GM19467 (cell line): ENCODE measurements at regions not wholly inside any gene's neighbourhood (a gene's known extent, or its start where the extent isn't known, plus 50 kb on each side); places are given as distances from the start of the nearest gene placed in this dataset.
"Not testable (repeated sequence)": the region's sequence is repeated elsewhere in the genome, so short reads cannot be mapped to it uniquely, and the experiment has no call there.

Experiments
- ATAC-seq: cut with Tn5 transposase; IDR thresholded peaks from one replicate; pipeline ENCODE4 v1.9.1; 2021; ENCODE audit warnings: mild to moderate bottlenecking, moderate library complexity; ENCODE audit not compliant: unreplicated experiment

DNA sequence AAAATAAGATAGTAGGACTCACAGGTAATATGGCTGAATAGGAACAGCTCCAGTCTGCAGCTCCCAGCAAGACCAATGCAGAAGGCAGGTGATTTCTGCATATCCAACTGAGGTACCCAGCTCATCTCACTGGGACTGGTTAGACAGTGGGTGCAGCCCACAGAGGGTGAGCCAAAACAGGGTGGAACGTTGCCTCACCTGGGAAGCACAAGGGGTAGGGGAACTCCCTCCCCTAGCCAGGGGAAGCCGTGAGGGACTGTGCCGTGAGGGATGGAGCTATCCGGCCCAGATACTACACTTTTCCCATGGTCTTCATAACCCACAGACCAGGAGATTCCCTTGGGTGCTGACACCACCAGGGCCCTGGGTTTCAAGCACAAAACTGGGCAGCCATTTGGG is 114.8 kb upstream of the GNAI1 start:
- ATAC-seq: not testable (repeated sequence)

DNA sequence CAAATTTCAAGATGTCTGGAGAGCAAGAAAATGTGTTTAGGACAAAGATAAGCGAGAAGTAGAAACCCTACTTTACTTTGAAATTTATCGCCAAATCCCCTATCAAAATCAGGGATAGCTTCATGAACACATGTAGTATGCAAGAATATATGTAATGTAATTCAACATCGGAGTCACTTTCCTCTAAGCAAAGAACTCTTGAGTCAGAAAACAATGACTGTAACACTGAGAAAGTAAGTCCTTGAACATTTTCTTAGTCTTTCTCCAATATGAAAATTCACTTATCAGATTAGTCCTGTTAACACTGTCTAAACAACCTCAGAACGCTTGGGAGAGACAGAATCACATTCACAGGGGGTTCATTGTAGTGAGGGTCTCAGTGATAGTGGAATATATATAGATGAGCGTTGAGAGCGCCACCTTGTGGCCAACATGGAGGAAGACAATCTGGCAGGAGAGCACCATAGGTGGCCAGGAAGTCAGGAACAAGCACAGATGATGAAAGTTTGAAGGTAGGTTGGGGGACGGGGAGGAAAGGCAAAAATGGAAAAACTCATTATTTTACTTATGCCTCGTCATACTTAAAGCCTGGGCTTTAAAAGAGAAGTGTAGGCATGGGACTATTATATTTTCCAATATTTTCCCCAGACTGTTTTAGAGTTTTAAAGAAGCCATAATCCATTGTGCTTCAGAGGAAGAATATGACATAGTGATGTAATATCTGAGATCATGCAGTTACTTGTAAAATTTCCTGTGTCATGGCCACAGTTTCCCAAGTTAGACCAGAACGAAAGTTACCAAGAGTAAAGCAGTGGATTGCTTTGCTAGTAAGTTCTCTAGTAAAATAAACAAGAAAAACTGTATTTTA is 115.5 kb upstream of the GNAI1 start:
- ATAC-seq: peak; percentile 93

DNA sequence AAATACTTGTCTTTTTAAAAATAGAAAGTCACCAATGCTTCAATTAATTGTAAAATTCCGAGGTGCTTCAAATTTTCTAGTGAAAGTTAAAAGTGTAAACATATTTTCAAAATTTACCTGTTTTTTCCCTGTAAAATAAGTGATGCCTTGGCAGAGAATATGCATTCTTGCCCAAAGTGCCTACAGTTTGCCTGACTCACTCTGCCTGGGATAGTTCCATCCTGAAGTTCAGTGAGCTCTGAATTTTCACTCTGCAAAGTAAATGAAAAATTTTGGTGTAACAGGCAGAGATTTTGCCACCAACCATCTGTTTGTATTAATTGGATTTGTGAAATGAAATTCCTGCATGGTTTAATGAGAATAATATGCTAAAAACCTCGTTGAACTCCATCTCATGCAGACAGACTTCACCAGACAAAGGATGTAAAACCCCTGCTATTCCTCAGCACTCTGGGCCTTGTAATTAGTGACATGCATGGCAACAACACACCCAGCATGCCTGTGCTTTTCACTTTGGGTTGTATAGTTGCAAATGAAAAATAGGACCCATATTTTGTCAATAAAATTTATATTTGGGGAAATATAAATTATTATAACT is 117.4 kb upstream of the GNAI1 start:
- ATAC-seq: no peak

DNA sequence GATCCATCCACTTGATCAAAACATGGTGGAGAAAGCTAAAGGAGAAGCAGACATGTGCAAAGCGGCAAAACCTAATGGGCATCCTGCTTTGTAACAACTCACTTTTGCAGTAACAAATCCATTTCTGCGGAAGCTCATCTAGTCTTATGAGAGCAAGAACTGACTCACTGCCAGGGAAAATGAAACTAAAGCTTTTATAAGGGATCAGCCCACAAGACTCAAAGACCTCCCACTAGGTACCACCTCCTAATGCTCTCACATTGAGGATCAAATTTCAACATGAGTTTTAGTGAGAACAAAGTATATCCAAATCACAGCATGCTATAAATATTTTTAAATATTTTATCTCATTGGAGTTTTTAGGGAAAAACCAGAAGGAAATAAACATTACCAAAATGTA is 120.1 kb upstream of the GNAI1 start:
- no peak for ATAC-seq

DNA sequence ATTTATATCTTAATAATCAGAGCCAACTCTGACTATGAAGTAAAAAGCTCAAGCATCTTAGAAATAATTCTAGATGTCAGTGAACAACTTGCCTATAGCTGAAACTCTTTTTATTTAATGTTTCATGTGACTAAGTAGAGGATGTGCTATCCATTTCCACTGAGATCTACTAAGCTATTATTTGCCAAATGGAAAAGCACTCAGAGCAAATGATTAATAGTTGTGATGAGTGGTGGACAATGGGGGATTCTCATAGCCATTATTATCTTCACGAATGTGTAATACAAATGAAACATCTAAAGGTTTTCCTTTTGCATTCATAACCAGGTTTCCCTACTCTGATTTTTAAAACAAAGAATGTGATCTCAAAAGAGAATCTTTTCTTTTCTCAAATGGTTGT is 126.6 kb upstream of the GNAI1 start:
- ATAC-seq: no peak

DNA sequence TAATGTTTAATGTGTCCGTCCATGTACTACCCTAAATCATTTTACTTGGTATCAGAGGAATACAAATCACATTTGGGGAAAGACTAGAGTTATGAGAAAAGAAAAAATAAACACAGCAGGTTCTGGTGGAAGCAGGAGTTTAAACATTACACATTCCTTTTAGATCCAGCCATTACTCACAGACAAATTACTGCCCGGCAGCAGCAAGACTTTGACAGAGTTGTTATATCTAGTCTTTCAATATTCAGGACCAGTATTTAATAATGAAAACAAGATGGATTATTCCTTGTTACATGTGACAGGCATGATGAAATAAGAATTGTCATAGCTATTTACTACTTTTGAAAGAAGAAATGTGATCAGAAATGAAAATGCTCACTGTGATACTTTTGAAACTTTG is 131.8 kb upstream of the GNAI1 start:
- ATAC-seq: no peak

DNA sequence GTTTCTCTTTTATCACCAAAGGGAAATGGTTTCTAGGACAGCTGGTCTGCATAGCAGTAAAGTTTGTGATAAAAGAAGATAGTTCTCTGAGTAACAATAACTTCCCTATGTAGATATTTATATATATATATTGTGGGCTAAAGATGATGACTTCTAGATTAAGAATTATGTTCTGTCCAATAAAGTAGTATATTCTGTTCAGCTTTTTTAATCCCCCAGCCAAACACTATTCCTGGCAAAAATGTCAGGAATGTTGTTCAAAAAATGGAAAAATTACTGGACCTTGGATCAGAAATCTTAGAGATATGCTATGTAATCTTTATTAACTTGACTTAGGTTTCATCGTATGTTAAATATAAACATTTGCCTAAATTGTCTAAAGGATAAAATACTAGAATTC is 136.3 kb upstream of the GNAI1 start:
- no peak for ATAC-seq

DNA sequence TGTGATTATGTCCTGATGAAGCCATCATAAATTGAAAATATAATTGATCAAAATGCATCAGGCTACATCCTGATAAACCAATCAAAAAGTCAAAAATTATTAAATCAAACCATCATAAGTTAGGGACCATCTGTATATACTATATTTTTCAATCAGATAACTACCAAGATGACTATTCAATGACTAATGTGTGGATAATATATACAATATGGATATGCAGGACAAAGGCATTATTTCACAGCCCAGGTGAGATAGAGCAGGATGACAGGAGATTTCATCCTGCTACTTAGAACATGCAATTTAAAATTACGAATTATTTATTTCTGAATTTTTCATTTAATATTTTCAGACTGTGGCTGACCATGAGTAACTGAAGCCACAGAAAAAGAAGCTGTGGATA is 137.3 kb upstream of the GNAI1 start:
- ATAC-seq: no peak

DNA sequence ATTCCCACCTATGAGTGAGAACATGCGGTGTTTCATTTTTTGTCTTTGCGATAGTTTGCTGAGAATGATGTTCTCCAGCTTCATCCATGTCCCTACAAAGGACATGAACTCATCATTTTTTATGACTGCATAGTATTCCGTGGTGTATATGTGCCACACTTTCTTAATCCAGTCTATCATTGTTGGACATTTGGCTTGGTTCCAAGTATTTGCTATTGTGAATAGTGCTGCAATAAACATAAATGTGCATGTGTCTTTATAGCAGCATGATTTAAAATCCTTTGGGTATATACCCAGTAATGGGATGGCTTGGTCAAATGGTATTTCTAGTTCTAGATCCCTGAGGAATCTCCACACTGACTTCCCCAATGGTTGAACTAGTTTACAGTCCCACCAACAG is 138.9 kb upstream of the GNAI1 start:
- not testable (repeated sequence) for ATAC-seq

DNA sequence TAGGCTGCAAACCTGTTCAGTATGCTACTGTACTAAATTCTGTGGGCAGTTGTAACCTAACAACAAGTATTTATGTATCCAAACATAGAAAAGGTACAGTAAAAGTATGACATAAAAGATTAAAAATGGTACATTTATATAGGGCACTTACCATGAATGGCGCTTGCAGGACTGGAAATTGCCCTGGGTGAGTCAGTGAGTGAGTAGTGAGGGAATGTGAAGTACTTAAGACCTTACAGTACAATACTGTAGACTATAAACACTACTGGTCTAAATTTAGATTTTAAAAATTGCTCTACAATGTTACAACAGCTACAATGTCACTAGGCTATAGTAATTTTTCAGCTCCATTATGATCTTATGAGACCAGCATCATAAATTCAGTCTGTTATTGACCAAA is 146.0 kb upstream of the GNAI1 start:
- no peak for ATAC-seq

DNA sequence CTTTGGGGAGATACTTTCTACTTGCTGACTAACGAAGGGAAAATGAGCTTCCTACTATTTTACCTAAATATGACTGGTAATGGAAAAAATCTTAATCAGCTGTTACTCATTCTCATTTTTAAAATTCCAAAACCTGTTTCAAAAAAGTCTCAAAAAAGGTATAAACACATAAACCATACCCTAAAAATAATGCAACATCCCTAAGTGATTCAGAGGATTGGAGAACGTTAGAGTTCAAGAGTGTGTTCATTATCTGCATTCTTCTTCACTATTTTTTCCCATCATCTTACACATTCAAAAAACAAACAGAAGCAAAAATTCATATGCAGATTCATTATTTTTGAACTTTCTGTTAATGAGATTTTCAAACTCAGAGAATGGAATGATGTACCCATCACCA is 150.4 kb upstream of the GNAI1 start:
- ATAC-seq: no peak

DNA sequence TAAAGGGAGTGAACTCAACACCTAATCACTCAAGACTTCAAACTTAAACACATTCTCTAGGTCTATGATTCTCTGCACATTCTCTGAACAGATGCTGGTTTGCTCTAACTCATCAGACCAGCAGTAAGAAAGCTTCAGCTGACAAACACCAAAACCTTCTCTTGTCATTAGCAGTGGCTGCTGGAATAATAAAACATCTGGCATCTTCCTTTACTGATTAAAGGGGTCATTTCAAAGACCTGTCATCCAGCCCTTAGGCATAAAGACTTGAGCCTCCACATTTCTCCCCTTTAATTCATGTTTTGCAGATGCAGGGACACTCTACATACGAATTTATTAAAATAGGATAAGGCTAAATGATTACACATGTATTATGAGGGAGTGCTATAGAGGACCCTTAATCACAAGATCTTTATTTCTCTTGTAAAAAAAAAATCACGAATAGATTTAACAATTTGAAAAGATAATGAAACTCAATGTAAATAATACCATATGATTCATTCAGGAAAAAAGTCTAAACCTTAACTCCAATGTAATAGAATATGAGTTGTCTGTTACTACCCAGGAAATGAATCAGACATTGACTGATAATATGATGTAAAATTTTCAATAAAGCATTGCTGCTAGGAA is 152.4 kb upstream of the GNAI1 start:
- ATAC-seq: no peak

DNA sequence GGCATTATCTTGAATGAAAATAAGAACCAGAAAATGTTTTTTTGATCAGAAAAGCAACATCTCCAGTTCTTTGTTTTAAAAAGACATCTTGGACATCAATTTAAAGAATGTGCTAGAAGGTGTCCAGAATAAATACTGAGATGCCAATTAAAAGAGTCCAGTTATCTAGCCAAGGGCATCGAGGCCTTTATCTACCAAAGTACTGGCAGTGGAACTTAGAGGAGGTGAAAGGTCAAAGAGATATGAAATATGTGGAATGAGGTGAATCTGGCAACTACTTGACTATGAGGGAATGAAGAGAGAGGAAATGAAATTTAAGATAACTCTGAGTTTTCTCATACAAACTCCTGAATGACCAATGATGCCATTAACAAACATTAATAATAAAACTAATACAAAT is 154.3 kb upstream of the GNAI1 start:
- ATAC-seq: no peak

DNA sequence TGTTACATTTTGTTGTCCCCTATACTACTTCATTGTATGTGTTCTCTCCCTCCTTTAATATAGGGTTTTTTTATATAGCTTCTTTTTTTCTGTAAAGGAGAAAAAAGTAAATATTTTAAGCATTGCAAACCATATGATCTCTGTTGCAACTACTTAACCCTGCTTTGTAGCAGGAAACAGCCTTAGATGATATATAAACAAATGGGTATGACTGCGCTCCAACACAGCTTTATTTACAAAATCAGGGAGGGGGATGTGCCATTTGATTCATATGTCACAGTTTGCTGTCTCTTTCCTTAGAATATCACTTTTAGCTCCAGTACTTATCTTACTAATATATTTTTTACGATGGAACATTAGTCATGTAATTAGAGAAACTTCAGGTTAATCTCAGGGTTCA is 155.2 kb upstream of the GNAI1 start:
- ATAC-seq: no peak

DNA sequence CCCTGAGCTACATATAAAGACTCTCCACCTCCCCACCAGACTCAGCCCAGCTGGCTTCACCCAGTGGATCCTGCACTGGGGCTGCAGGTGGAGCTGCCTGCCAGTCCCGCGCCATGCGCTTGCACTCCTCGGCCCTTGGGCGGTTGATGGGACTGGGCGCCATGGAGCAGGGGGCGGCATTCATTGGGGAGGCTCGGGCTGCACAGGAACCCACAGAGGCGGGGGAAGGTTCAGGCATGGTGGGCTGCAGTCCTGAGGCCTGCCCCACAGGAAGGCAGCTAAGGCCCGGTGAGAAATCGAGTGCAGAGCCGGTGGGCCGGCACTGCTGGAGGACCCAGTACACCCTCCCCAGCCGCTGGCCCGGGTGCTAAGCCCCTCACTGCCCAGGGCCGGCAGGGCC is 157.2 kb upstream of the GNAI1 start:
- ATAC-seq: no peak

DNA sequence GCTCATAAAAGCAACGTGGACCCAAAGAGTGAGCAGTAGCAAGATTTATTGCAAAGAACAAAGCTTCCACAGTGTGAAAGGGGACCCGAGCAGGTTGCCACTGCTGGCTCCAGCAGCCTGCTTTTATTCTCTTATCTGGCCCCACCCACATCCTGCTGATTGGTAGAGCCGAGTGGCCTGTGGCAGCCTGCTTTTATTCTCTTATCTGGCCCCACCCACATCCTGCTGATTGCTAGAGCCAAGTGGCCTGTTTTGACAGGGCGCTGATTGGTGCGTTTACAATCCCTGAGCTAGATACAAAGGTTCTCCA is 158.0 kb upstream of the GNAI1 start:
- not testable (repeated sequence) for ATAC-seq

DNA sequence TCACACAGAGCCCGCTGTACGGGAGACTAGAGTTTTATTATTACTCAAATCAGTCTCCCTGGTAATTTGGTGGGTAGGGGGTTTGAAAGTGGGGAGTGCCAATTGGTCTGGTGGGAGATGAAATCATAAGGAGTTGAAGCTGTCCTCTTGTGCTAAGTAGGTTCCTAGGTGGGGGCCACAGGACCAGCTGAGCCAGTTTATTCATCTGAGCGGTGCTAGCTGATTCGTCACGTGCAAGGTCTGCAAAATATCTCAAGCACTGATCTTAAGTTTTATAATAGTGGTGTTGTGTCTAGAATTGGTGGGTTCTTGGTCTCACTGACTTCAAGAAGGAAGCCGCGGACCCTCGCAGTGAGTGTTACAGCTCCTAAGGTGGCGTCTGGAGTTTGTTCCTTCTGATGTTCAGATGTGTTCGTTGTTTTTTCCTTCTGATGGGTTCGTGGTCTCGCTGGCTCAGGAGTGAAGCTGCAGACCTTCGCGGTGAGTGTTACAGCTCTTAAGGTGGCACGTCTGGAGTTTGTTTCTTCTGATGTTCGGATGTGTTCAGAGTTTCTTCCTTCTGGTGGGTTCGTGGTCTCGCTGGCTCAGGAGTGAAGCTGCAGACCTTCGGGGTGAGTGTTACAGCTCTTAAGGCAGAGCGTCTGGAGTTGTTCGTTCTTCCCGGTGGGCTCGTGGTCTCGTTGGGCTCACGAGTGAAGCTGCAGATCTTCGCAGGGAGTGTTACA is 158.5 kb upstream of the GNAI1 start:
- ATAC-seq: not testable (repeated sequence)

DNA sequence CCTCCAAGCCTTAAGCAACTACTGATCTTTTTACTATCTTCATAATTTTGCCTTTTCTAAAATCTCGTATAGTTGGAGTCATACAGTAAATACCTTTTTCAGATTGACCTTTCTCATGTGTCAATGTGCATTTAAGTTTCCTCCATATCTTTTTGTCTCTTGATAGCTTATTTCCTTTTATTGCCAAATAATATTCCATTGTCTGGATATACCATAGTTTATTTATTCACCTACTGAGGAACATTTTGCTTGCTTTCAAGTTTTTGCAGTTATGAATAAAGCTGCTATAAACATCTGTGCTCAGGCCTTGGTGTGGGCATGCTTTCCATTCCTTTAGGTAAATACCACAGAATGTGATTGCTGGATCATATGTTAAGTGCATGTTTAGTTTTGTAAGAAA is 161.2 kb upstream of the GNAI1 start:
- ATAC-seq: no peak

DNA sequence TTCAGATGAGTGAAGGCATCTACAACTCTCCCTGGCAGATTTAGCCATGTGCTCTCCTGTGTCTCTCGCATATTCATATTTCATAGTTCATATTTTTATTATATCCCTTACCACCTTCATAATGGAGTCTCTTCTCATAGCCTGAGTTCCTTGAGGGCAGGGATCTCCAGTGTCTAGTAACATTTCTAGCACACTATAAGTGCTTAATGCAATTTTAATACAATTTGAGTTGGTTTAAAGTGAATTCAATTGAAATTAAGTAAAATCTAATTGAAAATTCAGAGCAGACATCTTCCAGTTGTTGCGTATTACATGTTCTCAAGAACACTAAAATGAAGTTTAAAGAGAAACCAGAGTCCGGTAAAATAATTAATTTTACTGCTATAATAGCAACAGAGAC is 163.6 kb upstream of the GNAI1 start:
- ATAC-seq: no peak

DNA sequence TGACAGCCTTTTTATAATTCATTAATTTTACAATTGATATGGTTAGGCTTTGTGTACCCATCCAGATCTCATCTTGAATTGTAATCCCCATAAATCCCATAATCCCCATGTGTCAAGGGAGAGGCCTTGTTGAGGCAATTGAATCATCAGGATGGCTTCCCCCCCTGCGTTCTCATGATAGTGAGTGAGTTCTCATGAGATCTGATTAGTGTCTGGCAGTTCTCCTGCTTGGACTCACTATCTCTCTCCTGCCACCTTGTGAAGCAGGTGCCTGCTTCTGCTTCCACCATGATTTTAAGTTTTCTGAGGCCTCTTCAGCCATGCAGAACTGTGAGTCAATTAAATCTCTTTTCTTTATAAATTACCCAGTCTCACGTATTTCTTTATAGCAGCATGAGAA is 165.7 kb upstream of the GNAI1 start:
- ATAC-seq: no peak

DNA sequence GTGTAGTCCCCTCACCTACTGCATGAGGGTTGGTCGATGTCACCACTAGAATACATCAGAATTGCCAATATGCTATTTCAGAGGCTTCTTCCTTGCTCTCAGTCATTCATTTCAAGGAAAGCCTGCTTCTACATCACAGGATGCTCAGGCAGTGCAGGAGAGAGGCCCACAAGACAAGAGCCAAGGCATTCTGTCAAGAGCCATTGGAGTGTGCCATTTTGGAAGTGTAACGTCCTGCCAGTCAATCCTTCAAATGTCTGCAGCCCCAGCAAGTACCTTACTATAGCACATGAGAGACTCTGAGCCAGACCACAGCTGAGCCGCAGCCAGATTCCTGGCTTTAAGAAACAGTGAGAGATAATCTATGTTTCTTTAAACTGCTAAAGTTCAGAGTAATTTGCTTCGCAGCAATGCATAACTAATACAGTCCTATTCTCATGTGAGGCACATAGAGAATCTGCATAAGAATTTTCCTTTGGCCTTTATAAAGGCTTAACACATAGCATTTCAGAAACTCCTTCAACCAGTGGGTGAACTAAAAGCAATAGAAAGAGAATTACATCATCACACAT is 166.5 kb upstream of the GNAI1 start:
- ATAC-seq: no peak
